ENCODE measurements at regions not wholly inside any gene's neighbourhood (a gene's known extent, or its start where the extent isn't known, plus 50 kb on each side); places are given as distances from the start of the nearest gene placed in this dataset.

DNA sequence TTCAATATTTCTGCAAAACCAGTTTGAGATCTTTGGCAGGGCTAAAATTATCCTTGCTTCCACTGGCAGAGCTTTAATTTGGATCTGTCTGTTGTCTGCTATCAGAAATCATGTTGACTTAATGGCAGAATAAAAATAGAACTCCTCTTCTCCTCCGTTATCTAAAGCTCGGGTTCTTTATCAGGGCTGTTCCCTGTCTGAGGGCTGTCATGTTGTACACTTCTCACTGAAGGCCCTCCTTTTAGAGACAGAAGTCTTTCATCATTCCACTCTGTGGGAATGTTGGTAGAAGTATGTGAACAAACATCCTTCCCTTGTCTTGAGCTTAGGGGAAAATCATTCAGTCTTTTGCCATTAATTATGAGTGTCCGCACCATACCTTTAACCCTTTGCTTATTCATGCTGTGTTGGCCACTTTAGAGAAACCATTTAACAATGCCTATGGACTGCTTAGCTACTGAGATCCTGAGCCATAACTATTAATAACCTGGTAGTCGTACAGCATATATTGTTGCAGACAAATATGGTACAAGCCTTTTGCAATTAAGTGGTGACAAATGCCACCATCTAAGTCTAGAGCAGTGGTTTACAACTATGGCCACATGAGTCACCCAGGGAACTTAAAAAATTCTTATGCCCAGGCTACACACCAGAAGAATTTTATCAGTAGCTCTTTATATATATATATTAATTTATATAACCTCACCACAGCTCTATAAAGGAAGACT lies 226.0 kb upstream of the TPM1 start:
- intact Hi-C loops (cut with DNase I), result loop anchor here (1.0 kb wide), 1 partner anchor 26 kb away; no protein-coding TSS in a partner anchor
- DNase-seq (ENCODE audit: low spot score), result no peak

DNA sequence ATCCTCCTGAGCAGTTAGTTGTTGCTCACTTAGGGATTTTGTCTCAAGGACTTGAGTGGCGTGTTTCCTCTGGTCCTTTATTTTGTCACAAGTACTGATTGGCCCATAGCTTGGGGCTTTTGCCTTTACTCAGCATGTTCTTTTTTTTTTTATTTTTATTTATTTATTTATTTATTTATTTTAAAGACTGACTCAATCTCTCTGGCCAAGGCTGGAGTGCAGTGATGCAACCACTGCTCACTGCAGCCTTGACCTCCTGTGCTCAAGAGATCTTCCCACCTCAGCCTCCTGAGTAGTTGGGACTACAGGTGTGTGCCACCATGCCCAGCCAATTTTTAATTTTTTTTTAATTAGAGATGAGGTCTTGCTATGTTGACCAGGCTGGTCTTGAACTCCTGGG lies 223.9 kb upstream of the TPM1 start:
- intact Hi-C loops (cut with DNase I), result no loop called here
- no peak for DNase-seq (ENCODE audit: low spot score)

DNA sequence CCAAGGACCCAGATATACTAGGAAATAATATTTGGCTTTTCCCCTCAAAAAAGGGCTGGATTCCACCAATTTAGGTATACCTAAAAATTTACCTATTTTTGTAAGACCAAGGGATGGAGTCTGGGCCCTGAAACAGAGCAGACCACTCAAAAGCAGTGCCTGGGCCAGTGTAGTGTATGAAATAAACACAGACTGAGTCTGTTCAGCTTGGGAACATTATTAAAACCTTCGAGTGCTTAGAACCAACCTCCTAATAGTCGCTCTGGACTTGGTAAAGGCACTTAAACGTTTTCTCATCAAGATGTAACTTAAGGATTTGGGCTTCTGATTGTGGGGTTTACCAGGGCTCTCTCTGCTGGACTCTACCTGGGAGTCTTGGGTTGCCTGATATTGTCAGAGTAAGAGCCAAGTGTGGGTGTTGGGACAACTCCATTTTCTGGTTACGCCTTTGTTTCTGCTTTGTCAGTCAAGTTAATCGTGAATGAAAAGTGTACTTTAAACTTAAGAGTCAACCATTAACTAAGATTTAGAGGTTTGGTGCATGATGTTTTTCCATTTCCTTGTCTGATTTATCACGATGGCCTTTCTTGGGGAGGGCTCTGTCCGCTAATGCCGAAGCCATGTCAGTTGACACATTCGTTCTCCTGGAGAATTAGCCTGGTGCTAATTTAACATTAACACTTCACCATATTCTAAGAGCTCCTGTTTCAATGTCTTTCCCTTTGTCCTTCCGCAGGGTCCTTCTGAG lies 221.0 kb upstream of the TPM1 start:
- intact Hi-C loops (cut with DNase I), result no loop called here
- DNase-seq (ENCODE audit: low spot score), result no peak

DNA sequence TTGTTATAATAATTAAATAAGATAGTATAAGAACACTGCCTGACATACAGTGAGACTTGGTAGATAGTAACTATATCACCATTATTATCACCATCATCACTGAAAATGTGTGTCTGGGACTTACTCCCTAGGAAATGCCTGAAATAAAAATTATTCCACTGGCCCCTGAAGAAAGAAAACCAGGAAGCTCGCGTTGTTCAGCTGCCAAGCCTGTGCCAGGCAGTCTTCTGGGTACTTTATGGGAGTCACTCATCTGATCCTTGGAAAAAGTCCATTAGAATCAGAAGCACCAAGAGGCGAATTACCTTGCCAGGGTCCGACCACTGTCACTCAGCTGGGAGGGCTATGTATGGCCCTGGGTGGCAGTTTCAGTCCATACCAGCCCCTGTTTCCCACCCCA lies 220.3 kb upstream of the TPM1 start:
- intact Hi-C loops (cut with DNase I), result no loop called here
- DNase-seq (ENCODE audit: low spot score), result no peak

DNA sequence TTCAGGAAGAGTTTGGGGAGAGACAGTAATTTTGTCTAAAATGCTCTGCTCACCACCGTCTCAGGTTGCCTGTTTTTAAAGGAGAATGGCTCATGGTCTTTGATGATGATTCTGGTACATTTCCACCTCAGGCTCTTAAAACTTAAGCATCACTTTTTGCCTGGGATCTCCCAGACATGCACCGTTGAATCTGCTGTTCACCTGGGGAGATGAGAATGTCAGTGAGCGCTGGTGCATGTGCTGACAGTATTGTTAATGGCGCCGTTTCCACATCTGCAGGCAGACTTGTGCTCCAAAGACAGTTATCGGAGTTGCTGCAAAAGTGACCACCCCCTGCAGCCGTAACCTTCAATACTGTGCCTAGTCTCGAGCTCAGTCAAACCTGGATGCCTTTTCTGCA lies 219.0 kb upstream of the TPM1 start:
- intact Hi-C loops (cut with DNase I), result no loop called here
- DNase-seq (ENCODE audit: low spot score), result no peak

DNA sequence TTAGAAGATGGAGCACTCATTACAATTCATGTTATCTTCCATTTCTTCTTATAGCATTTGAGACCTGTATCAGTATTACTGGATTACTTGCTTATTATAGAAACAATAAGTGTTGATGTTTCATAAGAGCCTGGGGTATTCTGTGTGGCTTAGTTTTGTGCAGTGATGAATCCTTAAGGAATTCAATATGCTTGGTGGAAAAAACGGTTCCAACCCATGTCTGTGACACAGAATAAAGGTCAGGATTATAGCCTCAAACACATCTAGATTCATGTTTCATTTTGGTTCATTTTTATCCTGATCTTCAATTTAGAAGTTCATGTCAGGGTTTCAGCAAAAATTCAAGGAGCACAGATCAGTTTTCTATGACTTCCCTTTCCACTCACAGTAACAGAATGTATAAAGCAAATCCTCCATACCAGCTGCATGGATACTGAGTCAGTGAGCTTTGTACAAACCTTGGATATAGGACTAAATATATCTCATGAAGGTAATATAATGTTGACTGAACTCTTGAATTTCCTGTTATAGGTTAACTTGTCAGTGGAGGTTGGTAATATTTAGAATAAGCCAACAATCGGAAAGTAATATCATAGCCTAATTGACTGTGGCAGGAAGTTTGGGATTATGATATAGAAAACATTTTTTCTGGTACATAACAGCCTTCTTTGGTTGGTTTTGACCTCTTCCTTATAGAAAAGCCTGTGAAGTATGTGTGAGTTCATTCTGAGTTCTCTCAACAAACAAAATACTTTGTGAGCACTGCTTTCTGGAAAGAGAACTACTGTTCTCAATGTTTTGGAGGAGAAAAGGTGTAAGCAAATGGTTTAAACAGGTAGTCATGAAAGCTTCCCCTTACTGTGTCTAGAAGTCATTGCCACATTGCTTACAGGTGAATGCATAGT lies 218.2 kb upstream of the TPM1 start:
- no peak for DNase-seq (ENCODE audit: low spot score)

DNA sequence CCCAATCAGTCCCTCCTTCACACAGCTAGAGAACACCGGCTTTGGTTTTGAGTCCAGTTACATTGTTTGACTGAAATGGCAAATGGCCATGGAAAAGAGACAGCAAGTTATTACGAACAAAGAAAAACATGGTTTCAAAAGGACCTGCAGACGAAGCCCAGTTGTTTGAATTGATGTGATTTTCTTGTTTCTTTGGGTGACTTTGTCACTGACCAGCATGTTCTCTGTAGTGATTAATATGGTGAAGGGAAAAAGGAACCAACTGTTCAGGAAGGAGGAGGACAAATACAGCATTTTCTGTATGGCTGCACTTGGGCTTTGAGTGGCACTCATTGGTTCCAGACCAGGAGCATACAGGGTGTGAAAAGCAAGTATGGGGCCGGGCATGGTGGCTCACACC lies 217.4 kb upstream of the TPM1 start:
- no peak for DNase-seq (ENCODE audit: low spot score)
- intact Hi-C loops (cut with DNase I), result no loop called here

More for the DNA sequence above, 218.2 kb upstream of the TPM1 start:
- intact Hi-C loops (cut with DNase I), result no loop called here

DNA sequence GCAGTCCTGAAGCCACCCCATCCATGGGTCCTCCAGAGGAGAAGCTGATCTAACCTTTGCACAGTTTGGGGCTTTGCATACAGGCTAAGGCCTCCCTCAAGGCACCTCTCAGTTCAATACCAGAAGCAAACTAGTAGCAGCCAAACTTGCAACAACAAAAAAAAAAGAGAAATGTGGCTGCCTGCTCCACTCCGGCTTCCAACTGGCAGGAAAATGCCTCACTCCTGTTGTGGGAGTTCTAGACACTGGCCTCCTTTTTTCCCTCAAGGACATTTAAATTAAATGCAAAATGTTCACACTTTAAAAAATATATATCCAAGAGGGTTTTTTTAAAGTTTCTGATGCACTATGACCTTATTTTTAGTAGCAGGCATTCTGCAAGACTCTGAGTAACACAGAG lies 216.0 kb upstream of the TPM1 start:
- DNase-seq (ENCODE audit: low spot score), result no peak

DNA sequence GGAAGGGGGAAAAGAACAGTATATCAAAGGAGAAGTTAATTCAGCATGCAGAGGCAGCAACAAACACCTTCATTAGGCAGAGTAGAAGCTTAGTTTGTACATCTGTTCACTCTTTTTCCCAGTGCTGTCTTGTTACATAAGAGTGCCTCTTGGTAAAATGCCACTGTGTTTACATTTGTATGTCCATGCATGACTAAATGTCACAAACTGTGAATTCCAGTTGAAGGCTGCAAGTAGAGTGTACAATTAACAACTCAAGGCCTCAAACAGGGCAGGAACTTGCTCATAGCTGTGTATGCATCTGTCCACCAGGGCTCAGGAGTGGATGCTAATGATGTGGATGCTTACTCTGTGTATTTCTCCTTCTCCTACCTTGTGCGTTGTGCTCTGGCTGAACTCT lies 214.2 kb upstream of the TPM1 start:
- no peak for DNase-seq (ENCODE audit: low spot score)

More for the DNA sequence above, 216.0 kb upstream of the TPM1 start:
- intact Hi-C loops (cut with DNase I), result no loop called here

DNA sequence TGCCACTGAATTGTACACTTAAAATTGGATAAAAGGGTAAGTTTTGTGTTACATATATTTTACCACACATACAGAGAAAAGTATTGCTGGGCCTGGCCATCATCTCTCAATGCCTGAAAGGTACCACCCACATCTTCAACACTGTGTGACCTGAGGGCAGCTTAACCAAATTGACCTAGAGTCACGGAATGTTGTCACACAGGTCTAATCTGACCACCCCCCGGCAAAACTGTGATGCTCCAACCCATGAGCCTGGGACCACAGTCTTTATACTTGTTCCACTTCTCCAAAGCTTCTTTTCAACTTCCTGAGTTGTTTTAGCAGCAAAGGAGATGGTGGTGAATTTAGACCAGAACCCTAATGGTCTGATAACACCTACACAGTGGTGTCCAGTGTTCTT lies 210.3 kb upstream of the TPM1 start:
- no peak for DNase-seq (ENCODE audit: low spot score)
- intact Hi-C loops (cut with DNase I), result no loop called here

More for the DNA sequence above, 214.2 kb upstream of the TPM1 start:
- intact Hi-C loops (cut with DNase I), result no loop called here

DNA sequence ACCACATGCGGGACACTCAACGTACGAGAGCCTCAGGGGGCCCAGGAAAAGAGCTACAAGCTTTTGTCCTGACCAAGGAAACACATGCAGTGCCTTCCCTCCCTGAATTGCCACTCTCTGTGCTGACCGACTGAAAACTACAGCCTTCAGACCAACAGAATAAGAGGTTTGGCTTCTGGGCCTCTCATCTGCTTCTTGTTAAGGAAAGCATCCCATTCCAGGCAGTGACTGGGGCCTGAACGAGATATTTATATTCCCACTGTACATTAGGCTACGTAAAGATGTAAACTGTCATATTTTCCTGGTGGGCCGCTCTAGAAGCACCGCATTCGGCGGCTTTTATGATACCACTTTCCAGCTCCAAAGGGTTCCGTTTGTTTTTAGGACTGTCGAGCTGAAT lies 208.9 kb upstream of the TPM1 start:
- no peak for DNase-seq (ENCODE audit: low spot score)
- intact Hi-C loops (cut with DNase I), result no loop called here

DNA sequence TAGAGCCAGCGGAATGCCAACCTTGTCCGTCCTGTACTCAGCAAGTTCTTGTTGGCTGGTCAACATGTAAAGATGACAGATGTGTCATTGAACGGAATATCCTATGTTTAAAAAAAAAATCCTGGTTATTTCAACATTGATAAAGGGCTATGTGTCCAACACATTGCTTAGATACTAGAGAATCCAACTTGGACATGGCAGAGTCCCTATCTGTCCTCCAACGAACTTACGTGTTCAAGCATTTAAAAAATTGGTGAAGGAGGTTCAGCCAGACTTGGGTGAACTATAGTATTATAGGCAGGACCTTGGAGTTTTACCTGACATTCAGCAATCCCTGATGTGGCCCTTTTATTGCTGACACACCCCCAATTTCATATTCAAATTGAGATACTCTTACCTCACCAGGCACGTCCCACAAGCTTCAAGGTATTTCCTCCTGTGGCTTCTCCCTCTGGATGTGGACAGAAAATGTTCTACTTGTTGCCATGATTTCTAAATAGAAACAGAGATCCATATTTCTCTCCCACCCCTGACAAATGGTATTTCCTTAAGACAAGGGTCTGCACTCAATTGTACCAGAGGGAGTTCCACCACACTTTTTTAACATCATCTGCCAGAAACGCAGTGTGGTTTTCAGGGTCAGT lies 207.7 kb upstream of the TPM1 start:
- intact Hi-C loops (cut with DNase I), result no loop called here
- DNase-seq (ENCODE audit: low spot score), result no peak

DNA sequence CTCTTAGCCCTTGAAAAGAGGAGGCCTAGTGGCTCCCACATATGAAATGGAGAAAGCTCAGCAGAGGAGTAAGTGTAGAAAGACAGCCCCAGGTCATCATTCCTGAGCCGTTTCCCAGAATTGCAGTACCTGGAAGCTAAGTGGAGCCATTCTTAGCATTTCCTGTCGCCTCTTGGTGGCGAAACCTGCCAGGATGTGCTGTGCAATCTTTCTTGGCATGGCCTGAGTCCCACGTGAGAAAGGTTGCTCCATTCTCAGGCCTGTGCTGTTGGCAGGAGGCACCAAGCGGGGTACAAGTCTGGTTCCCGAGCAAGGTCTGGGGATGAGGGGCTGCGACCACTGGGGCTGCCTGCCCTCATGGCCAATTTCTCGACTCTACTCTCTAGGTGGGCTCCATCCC lies 207.2 kb upstream of the TPM1 start:
- no peak for DNase-seq (ENCODE audit: low spot score)
- intact Hi-C loops (cut with DNase I), result no loop called here

DNA sequence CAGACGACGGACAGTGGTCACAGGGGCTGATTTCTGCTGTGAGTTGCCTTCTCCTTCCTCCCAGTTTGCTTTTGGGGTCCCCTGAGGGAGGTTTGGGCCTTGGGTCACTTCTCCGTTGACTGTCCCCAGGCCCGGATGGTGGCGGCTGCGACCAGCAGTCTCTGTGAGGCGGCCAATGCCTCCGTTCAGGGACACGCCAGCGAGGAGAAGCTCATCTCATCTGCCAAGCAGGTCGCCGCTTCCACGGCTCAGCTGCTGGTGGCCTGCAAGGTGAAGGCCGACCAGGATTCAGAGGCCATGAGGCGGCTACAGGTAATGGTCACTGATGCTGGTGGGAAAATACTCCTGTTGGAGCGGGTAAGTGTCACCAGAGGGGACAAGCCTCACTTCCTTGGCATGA lies 206.8 kb upstream of the TPM1 start:
- no peak for DNase-seq (ENCODE audit: low spot score)
- intact Hi-C loops (cut with DNase I), result no loop called here

DNA sequence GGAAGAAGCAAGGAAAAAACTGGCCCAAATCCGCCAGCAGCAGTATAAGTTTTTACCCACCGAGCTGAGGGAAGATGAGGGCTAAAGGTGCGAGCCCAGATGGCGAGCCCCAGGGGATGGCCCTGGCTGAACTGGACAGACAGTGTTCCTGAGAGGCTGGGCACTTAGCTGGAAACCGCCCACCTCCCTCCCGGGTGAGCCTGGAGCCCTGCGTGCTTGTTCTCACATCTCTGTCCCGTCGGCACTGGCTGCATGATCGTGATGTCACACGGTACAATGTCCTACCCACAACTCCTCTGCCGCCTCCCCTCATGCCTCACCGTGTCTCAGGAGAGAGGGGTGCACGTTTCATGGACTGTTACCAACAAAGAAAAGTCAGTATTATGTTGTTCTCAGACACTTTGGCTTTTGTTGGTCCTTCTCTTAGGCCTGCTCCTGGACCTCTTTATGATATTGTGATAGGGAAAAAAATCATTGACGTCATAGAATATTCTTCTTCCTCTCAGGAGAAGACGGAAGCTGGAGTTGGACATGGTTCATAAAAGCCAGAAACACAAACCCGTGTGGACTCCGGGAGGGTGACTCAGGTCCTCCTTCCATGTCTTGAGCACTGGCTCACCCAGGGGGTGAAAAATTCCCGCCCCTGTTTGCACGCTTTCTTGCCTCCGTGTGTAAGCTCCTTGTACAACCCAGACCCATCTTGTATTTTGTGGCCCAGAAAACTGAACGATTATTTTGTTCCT lies 201.8 kb upstream of the TPM1 start:
- intact Hi-C loops (cut with DNase I), result loop anchor here (10.0 kb wide), 1 partner anchor 94 kb away; no protein-coding TSS in a partner anchor

DNA sequence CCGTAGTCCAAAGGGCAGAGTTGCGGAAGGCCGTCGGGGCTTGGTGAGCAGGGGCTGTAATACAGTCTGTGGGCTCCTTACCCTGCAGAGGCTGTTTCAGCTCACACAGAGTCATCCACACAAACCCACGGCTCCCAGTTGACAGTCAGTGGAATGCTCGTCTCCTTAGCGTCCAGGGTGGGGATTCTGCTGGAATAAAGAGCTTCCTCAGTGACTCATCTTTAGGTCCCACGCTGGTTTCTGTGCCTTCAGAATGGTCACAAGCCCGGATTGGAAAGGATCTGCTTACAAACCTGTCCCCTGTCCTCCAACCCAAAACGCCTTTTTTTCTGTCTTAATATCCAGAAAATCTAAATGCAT lies 201.3 kb upstream of the TPM1 start:
- no peak for DNase-seq (ENCODE audit: low spot score)
- intact Hi-C loops (cut with DNase I), result loop anchor here (10.0 kb wide), 1 partner anchor 94 kb away; no protein-coding TSS in a partner anchor

More for the DNA sequence above, 201.8 kb upstream of the TPM1 start:
- no peak for DNase-seq (ENCODE audit: low spot score)

DNA sequence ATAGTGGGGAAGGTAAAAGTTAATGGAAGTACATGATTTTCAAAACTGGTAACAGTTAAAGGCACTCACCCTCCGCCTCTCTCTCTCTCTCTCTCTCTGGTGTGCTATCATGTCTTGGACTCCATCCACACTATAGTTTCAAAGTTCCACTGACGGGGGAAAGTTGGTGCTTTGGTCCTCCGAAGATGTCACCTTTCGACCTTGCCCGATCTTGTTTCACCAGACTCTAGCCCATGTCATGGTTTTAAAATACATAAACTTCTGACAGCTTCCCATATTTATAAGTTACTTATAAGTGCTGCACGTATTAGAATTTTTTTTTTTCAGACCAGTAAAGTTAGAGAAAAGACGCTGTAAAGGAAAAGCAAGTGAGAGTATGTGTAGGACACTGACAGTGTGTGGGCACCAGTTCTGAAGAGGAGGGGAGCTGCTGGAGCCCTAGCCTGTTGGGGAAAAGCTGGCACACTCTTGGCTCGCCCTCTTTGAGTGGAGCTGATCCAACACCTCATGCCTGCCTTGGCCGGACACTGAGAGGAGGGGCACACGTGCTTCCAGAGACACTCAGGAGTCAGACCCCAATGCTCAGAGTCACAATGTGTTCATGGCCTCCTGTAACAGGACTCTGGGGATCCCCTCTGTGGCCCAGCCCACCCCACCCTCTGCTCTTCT lies 200.5 kb upstream of the TPM1 start:
- intact Hi-C loops (cut with DNase I), result loop anchor here (1.0 to 10.0 kb wide), 2 partner anchors 26 to 93 kb away; no protein-coding TSS in a partner anchor
- DNase-seq (ENCODE audit: low spot score), result no peak

DNA sequence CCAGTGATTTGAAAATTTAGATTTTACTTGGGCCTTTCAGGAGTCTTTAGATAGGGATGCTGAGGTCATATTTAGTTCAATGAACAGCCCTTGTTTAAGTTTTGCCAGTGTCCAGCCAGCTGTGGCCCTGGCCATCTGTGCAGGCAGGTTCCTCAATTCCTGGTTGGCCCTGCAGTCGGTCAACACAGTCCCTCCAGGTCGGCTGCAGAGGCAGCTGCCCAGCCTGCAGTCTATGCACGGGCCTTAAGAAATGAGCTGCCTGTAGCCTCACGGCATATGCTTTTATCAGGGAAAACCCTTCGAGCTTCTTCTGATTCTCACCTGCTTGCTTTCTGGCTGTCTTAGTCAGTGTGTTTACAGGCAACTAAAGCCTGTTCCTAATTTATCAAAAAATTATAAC lies 199.2 kb upstream of the TPM1 start:
- no peak for DNase-seq (ENCODE audit: low spot score)
- intact Hi-C loops (cut with DNase I), result loop anchor here (10.0 kb wide), 1 partner anchor 91 kb away; no protein-coding TSS in a partner anchor
